SKM-1 (cell line): ENCODE measurements at regions not wholly inside any gene's neighbourhood (a gene's known extent, or its start where the extent isn't known, plus 50 kb on each side); places are given as distances from the start of the nearest gene placed in this dataset.
"Not testable (repeated sequence)": the region's sequence is repeated elsewhere in the genome, so short reads cannot be mapped to it uniquely, and the experiment has no call there.

Experiments
- DNase-seq: peaks from one replicate; lab custom pipeline; 2025; ENCODE audit not compliant: unreplicated experiment; lab: John Stamatoyannopoulos, UW

GRCh38 chr2:116132833-116133232 lies 1681.7 kb upstream of the DDX18 start:
- DNase-seq = no peak

- DNase-seq = no peak
These were observed 1681.0 kb upstream of the DDX18 start for GRCh38 chr2:116133381-116133942.

- no peak for DNase-seq
These were observed 1672.5 kb upstream of the DDX18 start for GRCh38 chr2:116141891-116142474.

GRCh38 chr2:116142644-116143227 lies 1671.8 kb upstream of the DDX18 start:
- DNase-seq = no peak

GRCh38 chr2:116145031-116145430 lies 1669.5 kb upstream of the DDX18 start:
- no peak for DNase-seq

- DNase-seq = no peak
These were observed 1666.1 kb upstream of the DDX18 start for GRCh38 chr2:116148361-116148760.

- no peak for DNase-seq
These were observed 1660.8 kb upstream of the DDX18 start for GRCh38 chr2:116153729-116154128.

- DNase-seq = no peak
These were observed 1653.8 kb upstream of the DDX18 start for GRCh38 chr2:116160657-116161056.

GRCh38 chr2:116162395-116162794 lies 1652.1 kb upstream of the DDX18 start:
- DNase-seq = no peak

- DNase-seq = no peak
These were observed 1647.4 kb upstream of the DDX18 start for GRCh38 chr2:116167107-116167506.

GRCh38 chr2:116180072-116180471 lies 1634.4 kb upstream of the DDX18 start:
- no peak for DNase-seq

GRCh38 chr2:116190684-116191083 lies 1623.8 kb upstream of the DDX18 start:
- DNase-seq = not testable (repeated sequence)

- DNase-seq = no peak
These were observed 1614.4 kb upstream of the DDX18 start for GRCh38 chr2:116200086-116200485.

- no peak for DNase-seq
These were observed 1602.8 kb upstream of the DDX18 start for GRCh38 chr2:116211719-116212118.

- DNase-seq = no peak
These were observed 1591.7 kb upstream of the DDX18 start for GRCh38 chr2:116222793-116223192.

GRCh38 chr2:116223912-116224311 lies 1590.6 kb upstream of the DDX18 start:
- no peak for DNase-seq

- DNase-seq = no peak
These were observed 1589.9 kb upstream of the DDX18 start for GRCh38 chr2:116224610-116225009.

GRCh38 chr2:116238511-116238910 lies 1576.0 kb upstream of the DDX18 start:
- DNase-seq = no peak

- no peak for DNase-seq
These were observed 1564.1 kb upstream of the DDX18 start for GRCh38 chr2:116250376-116250775.

- no peak for DNase-seq
These were observed 1549.6 kb upstream of the DDX18 start for GRCh38 chr2:116264872-116265271.

- DNase-seq = no peak
These were observed 1545.5 kb upstream of the DDX18 start for GRCh38 chr2:116269040-116269439.

- DNase-seq = no peak
These were observed 1510.2 kb upstream of the DDX18 start for GRCh38 chr2:116304328-116304727.

- DNase-seq = no peak
These were observed 1497.4 kb upstream of the DDX18 start for GRCh38 chr2:116317111-116317510.
